Kidney (tissue), 13 donors: ENCODE measurements at regions not wholly inside any gene's neighbourhood (a gene's known extent, or its start where the extent isn't known, plus 50 kb on each side); places are given as distances from the start of the nearest gene placed in this dataset.

Experiments used
- DNase-seq, 5 donors: peaks; one replicate each; pipeline ENCODE4 v3.0.0-alpha.2; 2013 to 2020
- FAIRE-seq: peaks from 2 replicates; lab custom pipeline; 2012; peaks lifted over from hg19 to GRCh38; lab: Jason Lieb, UNC
- H3K27ac ChIP-seq, 2 donors: one replicate each; pipeline ENCODE4 v1.7.0; 2013; ENCODE audit warnings: low read depth in 2 of 2, low read length in 2 of 2, inconsistent platforms in 1 of 2
- H3K27me3 ChIP-seq: one replicate; pipeline ENCODE4 v1.7.1; 2013; ENCODE audit warnings: low read length, inconsistent platforms; ENCODE audit not compliant: control insufficient read depth, insufficient read depth
- H3K36me3 ChIP-seq, 3 donors: one replicate each; pipeline versions ENCODE4 v1.7.0 to v1.7.1; 2013; ENCODE audit warnings: low read length in 3 of 3, control low read depth in 1 of 3, inconsistent platforms in 1 of 3; ENCODE audit not compliant: insufficient read depth in 3 of 3, control insufficient read depth in 2 of 3
- H3K4me1 ChIP-seq, 3 donors: one replicate each; pipeline versions ENCODE4 v1.7.0 to v1.7.1; 2013; ENCODE audit warnings: low read length in 3 of 3, inconsistent platforms in 1 of 3, low read depth in 1 of 3; ENCODE audit not compliant: control insufficient read depth in 2 of 3, insufficient read depth in 2 of 3
- H3K4me3 ChIP-seq, 3 donors: one replicate each; pipeline versions ENCODE4 v1.7.0 to v1.8.1; 2013; ENCODE audit warnings: low read length in 3 of 3, control low read depth in 1 of 3, inconsistent platforms in 1 of 3
- H3K9ac ChIP-seq, 3 donors: one replicate each; pipeline versions ENCODE4 v1.7.0 to v1.7.1; 2013; ENCODE audit warnings: low read length in 3 of 3, control low read depth in 1 of 3, inconsistent platforms in 1 of 3
- H3K9me3 ChIP-seq, 3 donors: one replicate each; pipeline versions ENCODE4 v1.7.0 to v1.7.1; 2013; ENCODE audit warnings: low read length in 3 of 3, control low read depth in 1 of 3, inconsistent platforms in 1 of 3; ENCODE audit not compliant: control insufficient read depth in 2 of 3, insufficient read depth in 1 of 3
- intact Hi-C: fragments of 100-400 bp; cut with DNase I; formaldehyde crosslinking; loops from one replicate; pipeline ENCODE4 v1.11.1; 2022
- TF ChIP-seq, protein P1 (sequence below): IDR thresholded peaks from 3 replicates; pipeline ENCODE4 v1.5.1; 2012; ENCODE audit warnings: mild to moderate bottlenecking, moderate library complexity, borderline replicate concordance; ENCODE audit not compliant: insufficient read depth; ENCODE audit errors: extremely low read depth
- donor health status: control.
- donor health status: control.
- donor health status: control.
- donor health status: control.
- donor health status: control.
- donor health status: DM: yes; HTN: yes; CAD: no.
- donor health status: Normal renal cell carcinoma (clear cell type).

DNA sequence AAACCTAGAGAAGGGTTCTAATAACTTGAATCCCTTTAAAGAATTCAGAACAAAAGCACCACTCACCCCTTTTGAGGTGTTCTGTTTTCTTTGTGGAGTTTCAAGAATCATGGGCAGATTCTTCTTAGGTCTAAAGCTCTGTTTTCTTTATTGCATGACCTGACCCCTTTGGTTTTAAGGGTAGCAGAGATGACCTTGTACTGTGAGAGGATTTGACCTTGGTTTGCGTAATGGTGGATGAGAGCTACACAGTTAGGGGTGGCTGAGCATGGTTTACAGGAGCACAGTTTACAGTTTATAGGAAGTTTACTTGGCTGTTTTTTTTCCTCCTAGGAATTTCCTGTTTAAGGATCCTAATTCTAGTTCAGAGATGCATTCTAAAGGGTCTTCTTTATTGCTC, 1095.6 kb upstream of the NRXN1 start:
- Histone ChIP-seq H3K9ac (no peak overlapping the region), H3K9me3 (no peaks in the 10 kb centered on the region), H3K4me3 (no peak overlapping the region), H3K4me1 (no peaks in the 10 kb centered on the region), H3K36me3 (no peaks in the 10 kb centered on the region), H3K27me3 (no peaks in the 10 kb centered on the region), H3K27ac (no peak overlapping the region)
- FAIRE-seq: no peak
- TF ChIP-seq, protein P1, sequence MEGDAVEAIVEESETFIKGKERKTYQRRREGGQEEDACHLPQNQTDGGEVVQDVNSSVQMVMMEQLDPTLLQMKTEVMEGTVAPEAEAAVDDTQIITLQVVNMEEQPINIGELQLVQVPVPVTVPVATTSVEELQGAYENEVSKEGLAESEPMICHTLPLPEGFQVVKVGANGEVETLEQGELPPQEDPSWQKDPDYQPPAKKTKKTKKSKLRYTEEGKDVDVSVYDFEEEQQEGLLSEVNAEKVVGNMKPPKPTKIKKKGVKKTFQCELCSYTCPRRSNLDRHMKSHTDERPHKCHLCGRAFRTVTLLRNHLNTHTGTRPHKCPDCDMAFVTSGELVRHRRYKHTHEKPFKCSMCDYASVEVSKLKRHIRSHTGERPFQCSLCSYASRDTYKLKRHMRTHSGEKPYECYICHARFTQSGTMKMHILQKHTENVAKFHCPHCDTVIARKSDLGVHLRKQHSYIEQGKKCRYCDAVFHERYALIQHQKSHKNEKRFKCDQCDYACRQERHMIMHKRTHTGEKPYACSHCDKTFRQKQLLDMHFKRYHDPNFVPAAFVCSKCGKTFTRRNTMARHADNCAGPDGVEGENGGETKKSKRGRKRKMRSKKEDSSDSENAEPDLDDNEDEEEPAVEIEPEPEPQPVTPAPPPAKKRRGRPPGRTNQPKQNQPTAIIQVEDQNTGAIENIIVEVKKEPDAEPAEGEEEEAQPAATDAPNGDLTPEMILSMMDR: no peak
- DNase-seq: no peak
- intact Hi-C loops: no loop called here

DNA sequence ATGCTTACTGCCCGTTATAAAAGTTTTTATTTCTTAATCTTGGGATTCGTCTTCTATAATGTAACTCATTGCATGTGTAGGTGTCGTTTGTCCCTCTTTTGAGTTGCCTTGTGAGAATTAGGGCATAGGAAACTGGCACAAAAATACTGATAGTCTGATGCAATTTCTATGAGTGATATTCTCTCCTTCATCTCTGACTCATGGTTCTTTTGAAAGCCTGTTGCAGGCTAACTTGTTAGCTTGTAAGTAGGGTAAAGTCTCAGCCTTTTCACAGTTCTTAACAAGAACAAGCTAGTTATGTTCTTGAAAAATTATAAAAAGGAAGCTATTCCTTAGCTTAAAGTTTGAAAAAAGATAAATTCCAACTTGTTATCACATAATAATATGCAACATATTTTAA, 1085.4 kb upstream of the NRXN1 start:
- Histone ChIP-seq H3K4me3 (no peak overlapping the region), H3K27me3 (no peaks in the 10 kb centered on the region), H3K9me3 (no peaks in the 10 kb centered on the region), H3K9ac (no peak overlapping the region), H3K4me1 (no peaks in the 10 kb centered on the region), H3K36me3 (no peaks in the 10 kb centered on the region), H3K27ac (no peak overlapping the region)
- intact Hi-C loops: no loop called here
- TF ChIP-seq, protein P1: no peak
- no peak for FAIRE-seq
- no peak for DNase-seq

DNA sequence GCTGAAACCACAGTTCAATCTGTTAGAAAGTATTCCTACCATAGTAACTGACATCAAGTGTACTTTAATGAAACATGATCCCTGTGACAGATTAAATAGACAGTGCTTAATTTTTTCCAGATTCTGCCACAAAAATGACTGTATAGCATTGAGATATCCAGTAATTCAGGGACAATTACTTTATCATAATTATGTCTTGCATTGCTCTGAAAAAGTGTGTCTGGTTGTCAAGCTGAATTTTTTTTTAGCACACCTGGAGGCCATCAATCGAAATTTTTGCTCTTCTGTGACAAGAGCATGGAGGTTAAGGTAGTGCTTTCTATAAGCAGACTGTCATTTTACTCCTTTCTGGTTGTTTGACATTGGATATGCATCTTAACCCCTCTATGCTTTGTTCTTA, 1083.8 kb upstream of the NRXN1 start:
- Histone ChIP-seq H3K4me1 (no peaks in the 10 kb centered on the region), H3K27me3 (no peaks in the 10 kb centered on the region), H3K9me3 (no peaks in the 10 kb centered on the region), H3K27ac (no peak overlapping the region), H3K36me3 (no peaks in the 10 kb centered on the region), H3K9ac (no peak overlapping the region), H3K4me3 (no peak overlapping the region)
- intact Hi-C loops: no loop called here
- TF ChIP-seq, protein P1: no peak
- FAIRE-seq (no peak), DNase-seq (no peak)

DNA sequence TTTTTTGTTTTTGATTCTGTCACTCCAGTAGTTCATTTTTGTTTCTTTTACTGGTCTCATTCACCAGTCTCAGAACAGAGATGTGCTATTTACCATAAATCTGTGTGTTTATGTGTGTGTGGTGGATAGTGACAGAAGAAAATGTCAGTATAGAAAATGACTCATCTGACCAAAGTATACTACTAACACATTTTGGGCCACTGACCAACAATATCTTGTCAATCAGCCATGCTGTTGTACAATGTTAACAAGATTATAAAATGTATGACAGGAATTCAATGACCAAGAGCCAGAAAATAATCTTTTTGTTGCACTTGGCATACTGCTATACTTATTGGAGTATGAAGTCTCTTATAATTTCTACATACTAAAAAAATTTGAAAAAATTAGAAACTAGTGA, 1081.4 kb upstream of the NRXN1 start:
- Histone ChIP-seq H3K27me3 (no peaks in the 10 kb centered on the region), H3K27ac (no peak overlapping the region), H3K4me3 (no peak overlapping the region), H3K9ac (no peak overlapping the region), H3K36me3 (no peaks in the 10 kb centered on the region), H3K4me1 (no peaks in the 10 kb centered on the region), H3K9me3 (no peaks in the 10 kb centered on the region)
- FAIRE-seq (no peak), DNase-seq (no peak)
- intact Hi-C loops: no loop called here
- TF ChIP-seq, protein P1: no peak
